Lower lobe of right lung (tissue), 2 donors: ENCODE measurements at regions not wholly inside any gene's neighbourhood (a gene's known extent, or its start where the extent isn't known, plus 50 kb on each side); places are given as distances from the start of the nearest gene placed in this dataset.

Source experiments
- ATAC-seq, 2 donors: fragments of 200-7000 bp; cut with Tn5 transposase; one replicate each; pipeline ENCODE4 v1.9.1; 2020 to 2022; ENCODE audit warnings: mild to moderate bottlenecking in 2 of 2, moderate library complexity in 2 of 2
- DNase-seq: peaks from one replicate; pipeline ENCODE4 v3.0.0-alpha.2; 2020
- H3K27ac ChIP-seq: fragments of 200-600 bp; one replicate; pipeline ENCODE4 v1.8.0; 2022
- H3K27me3 ChIP-seq: fragments of 200-600 bp; one replicate; pipeline ENCODE4 v1.8.0; 2022; ENCODE audit warnings: low read depth
- H3K36me3 ChIP-seq: fragments of 200-600 bp; one replicate; pipeline ENCODE4 v1.8.0; 2022; ENCODE audit warnings: mild to moderate bottlenecking
- H3K4me1 ChIP-seq: fragments of 200-600 bp; one replicate; pipeline ENCODE4 v1.8.0; 2022
- H3K4me3 ChIP-seq: fragments of 200-600 bp; one replicate; pipeline ENCODE4 v1.8.0; 2022; ENCODE audit warnings: mild to moderate bottlenecking
- H3K9me3 ChIP-seq: fragments of 200-600 bp; one replicate; pipeline ENCODE4 v1.8.0; 2022
- intact Hi-C: fragments of 100-400 bp; cut with DNase I; formaldehyde crosslinking; loops from one replicate; pipeline ENCODE4 v1.11.0; 2022
- TF ChIP-seq, protein P1 (sequence below): fragments of 200-600 bp; IDR thresholded peaks from one replicate; pipeline ENCODE4 v1.8.0; 2022; ENCODE audit warnings: antibody characterized with exemption, mild to moderate bottlenecking
- donor health status: DM: no; HTN: yes; CAD: no; lungs with severe emphysema.

DNA sequence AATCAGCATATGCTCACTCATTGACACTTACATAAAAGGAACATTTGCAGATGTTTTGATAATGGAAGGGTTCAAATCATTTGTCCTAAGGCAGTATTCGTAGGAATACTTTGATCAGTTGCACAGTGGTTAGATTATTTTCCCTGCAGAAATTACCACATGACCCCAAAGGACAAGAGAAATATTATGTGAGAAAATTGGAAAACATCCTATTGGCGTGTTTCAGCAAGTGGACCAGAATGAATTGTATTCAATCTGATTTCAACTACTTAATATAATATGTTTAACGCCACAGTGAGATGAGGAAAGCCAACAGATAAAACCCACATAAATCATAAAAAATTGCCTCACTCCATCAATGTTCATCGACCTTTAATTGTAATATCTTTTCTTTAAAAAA lies 195.0 kb upstream of the MDFIC2 start:
- Histone ChIP-seq H3K9me3 (no peaks in the 10 kb centered on the region), H3K4me1 (no peaks in the 10 kb centered on the region), H3K36me3 (no peaks in the 10 kb centered on the region), H3K27me3 (no peaks in the 10 kb centered on the region), H3K27ac (no peak overlapping the region), H3K4me3 (no peak overlapping the region)
- TF ChIP-seq, protein P1, sequence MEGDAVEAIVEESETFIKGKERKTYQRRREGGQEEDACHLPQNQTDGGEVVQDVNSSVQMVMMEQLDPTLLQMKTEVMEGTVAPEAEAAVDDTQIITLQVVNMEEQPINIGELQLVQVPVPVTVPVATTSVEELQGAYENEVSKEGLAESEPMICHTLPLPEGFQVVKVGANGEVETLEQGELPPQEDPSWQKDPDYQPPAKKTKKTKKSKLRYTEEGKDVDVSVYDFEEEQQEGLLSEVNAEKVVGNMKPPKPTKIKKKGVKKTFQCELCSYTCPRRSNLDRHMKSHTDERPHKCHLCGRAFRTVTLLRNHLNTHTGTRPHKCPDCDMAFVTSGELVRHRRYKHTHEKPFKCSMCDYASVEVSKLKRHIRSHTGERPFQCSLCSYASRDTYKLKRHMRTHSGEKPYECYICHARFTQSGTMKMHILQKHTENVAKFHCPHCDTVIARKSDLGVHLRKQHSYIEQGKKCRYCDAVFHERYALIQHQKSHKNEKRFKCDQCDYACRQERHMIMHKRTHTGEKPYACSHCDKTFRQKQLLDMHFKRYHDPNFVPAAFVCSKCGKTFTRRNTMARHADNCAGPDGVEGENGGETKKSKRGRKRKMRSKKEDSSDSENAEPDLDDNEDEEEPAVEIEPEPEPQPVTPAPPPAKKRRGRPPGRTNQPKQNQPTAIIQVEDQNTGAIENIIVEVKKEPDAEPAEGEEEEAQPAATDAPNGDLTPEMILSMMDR, result no peak
- ATAC-seq (no peak), DNase-seq (no peak)
- intact Hi-C loops, result no loop called here

DNA sequence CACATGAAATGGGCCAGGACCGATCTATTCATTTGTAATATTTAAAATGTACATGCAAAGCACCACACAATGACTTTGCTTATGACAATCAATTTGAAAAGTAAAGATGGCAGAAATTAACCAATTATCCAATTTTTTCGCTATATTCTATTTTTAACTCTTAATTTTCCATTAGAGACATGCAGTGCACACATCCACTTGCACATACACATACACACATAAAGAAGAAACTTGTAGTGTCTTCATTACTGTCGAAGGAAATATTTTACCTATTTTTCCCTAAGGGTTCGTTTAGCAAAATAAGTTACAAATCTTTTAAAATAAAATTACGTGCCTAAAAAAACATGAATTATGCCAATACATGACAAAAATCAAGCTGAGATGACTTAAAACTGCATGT lies 194.3 kb upstream of the MDFIC2 start:
- intact Hi-C loops, result no loop called here
- H3K4me1 ChIP-seq, result no peaks in the 10 kb centered on the region
- no peaks in the 10 kb centered on the region for H3K9me3 ChIP-seq
- no peak overlapping the region for H3K4me3 ChIP-seq
- H3K27ac ChIP-seq, result no peak overlapping the region
- DNase-seq, result no peak
- TF ChIP-seq, protein P1, result no peak
- H3K27me3 ChIP-seq, result no peaks in the 10 kb centered on the region
- ATAC-seq, result no peak
- no peaks in the 10 kb centered on the region for H3K36me3 ChIP-seq

DNA sequence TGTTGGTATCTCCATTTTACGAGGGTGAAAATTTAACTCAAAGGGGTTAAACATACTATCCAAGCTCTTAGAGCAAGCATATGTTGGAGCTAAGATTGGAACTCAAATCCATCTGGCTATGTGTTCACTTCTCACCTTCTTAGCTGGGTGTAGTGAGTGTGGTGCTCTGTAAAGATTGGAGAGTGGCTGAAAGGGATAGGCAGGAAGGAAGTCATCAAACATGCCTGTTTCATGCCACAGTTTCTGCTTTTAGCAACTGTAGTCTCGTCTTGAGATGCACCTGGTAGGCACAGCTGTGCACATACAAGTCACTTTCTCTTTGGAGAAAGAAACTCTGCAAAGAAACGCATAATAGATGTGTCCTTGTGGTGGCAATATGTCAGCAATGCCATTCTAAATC lies 189.1 kb upstream of the MDFIC2 start:
- DNase-seq, result no peak
- intact Hi-C loops, result no loop called here
- no peaks in the 10 kb centered on the region for H3K27me3 ChIP-seq
- ATAC-seq, result no peak
- no peaks in the 10 kb centered on the region for H3K9me3 ChIP-seq
- H3K4me3 ChIP-seq, result no peak overlapping the region
- no peaks in the 10 kb centered on the region for H3K36me3 ChIP-seq
- TF ChIP-seq, protein P1, result no peak
- no peaks in the 10 kb centered on the region for H3K4me1 ChIP-seq
- no peak overlapping the region for H3K27ac ChIP-seq

DNA sequence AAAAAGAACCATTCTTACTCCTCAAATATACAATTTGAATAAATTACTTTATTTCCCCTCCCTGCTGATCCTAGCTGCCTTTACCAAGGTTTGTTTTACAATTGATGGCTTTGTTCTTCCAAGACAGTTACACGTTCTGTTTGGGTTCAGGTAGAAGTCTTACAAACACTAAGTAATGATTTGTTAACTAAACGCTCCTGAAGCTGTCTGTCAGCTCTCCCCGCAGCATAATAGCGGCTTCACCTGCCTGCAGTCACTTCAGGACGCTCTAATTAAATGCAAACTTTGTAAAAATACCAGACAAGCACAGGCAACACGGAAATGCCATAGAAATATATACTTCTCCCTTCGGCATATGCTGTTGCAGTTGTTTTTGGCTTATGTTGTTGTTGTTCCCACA lies 176.4 kb upstream of the MDFIC2 start:
- TF ChIP-seq, protein P1, result no peak
- Histone ChIP-seq H3K36me3 (no peaks in the 10 kb centered on the region), H3K9me3 (no peaks in the 10 kb centered on the region), H3K27me3 (peaks cover 7% of the 10 kb centered on the region), H3K4me1 (no peaks in the 10 kb centered on the region), H3K27ac (no peak overlapping the region), H3K4me3 (no peak overlapping the region)
- ATAC-seq, result no peak
- intact Hi-C loops, result no loop called here
- DNase-seq, result no peak

DNA sequence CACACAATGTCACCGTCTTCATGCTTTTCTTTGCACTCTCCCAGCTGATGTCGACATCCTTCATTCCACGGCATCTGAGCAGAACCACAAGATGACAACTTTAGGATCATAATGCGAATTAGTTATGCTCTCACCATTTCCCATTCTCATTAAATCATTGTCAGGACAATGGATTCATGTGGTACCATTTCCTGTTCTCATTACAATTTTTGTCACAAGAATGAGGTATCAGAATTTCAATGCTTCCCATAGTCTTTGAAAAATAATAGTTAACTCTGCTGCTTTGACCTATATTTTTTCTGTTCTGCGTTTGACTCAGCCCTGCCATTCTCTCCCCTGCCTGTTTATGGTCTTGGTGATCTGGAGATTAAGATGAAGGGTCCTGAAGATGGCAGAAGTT lies 175.7 kb upstream of the MDFIC2 start:
- TF ChIP-seq, protein P1, result no peak
- Histone ChIP-seq H3K36me3 (no peaks in the 10 kb centered on the region), H3K27me3 (peaks cover 7% of the 10 kb centered on the region), H3K4me3 (no peak overlapping the region), H3K4me1 (no peaks in the 10 kb centered on the region), H3K27ac (no peak overlapping the region), H3K9me3 (no peaks in the 10 kb centered on the region)
- DNase-seq (no peak), ATAC-seq (no peak)
- intact Hi-C loops, result no loop called here

DNA sequence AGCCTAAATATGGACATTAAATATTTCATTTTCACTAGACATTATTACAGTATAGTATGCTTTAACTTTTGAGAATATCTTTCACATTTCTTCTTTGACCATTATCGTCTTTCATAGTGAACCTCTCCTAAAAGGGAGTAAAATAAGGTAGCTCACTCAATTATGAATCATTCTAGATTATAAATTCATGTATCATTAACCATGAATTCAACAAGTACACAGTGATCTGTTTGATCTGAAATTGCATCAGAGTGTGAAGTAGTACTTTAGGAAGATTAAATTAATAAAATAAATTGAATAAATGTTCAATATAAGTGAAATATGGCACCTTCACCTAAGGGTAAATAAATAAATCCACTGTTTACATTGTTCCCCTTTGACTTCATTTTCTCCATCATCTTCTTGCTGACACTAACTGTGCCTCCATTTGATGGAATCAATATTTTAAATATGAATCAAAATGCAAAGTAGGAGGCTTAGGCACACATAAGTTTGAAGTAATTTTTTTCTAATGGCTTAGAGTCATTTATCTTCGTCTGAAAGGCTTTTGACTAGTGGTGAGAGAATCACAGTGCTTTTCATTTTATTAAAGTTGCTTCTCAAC lies 174.1 kb upstream of the MDFIC2 start:
- no peaks in the 10 kb centered on the region for H3K9me3 ChIP-seq
- TF ChIP-seq, protein P1, result no peak
- no peak for ATAC-seq
- intact Hi-C loops, result no loop called here
- H3K36me3 ChIP-seq, result no peaks in the 10 kb centered on the region
- H3K4me3 ChIP-seq, result no peak overlapping the region
- no peaks in the 10 kb centered on the region for H3K4me1 ChIP-seq
- H3K27ac ChIP-seq, result no peak overlapping the region
- peaks cover 7% of the 10 kb centered on the region for H3K27me3 ChIP-seq
- no peak for DNase-seq
